ENCODE measurements at regions not wholly inside any gene's neighbourhood (a gene's known extent, or its start where the extent isn't known, plus 50 kb on each side); places are given as distances from the start of the nearest gene placed in this dataset.

DNA sequence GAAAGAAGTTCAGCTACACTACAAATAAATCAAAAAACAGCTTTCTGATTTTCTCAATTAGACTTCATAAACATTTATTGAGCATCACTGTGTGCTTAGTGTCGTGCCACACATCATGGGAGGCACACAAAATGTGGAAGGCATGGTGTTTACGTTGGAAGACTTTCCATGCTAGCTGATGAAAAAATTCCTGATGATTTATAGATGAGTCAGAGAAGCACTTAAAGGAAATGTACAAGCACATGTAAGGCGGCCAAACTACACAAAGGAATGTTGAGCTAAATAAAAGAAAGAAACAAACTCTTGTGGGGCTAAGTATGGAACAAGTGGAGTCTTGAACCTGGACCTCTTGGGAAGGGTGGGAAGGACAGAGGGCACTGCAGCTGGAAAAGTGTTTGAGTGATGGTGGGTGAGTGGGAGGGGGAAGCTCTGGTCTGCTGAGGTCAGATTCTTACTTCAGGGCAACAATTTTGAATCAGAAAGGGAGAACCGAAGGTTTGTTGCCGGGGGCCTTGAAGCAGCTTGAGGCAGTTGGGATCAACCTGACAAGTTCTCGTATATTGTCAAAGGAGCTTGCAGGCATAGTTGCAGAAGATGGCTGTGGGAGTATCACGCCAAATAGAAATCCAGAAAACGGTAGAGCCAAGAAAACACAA is 66.9 kb downstream of the FOXB1 start:
- ChIA-PET POLR2A (no interaction called here), CTCF (interaction anchor here (1.0 kb wide), 2 partner anchors 10 to 258 kb away, joined by 3 to 6 read pairs; no protein-coding TSS in a partner anchor), RAD21 (ENCODE audit: low non-redundant PET in 1 of 2, low total read pairs in 2 of 2, uncharacterized antibody in 2 of 2, unreplicated experiment in 2 of 2) (no interaction called here)
- Histone ChIP-seq H4K20me1 (ENCODE audit: insufficient read depth) (no peaks in the 10 kb centered on the region), H2AFZ (ENCODE audit: low read depth, low read length, poor library complexity, severe bottlenecking) (no peak overlapping the region), H3K9me2 (ENCODE audit: insufficient read depth) (no peaks in the 10 kb centered on the region), H3K27me3 (ENCODE audit: insufficient read depth, low read length) (peaks cover 31% of the 10 kb centered on the region), H3K4me3 (replicated peaks in 1 of 2; ENCODE audit: low read depth in 1 of 2, low read length in 2 of 2) (no peak overlapping the region), H3K36me3 (ENCODE audit: control insufficient read depth in 1 of 2, insufficient read depth in 2 of 2, low read length in 2 of 2) (no peaks in the 10 kb centered on the region), H3K9me3 (ENCODE audit: control insufficient read depth in 1 of 2, insufficient read depth in 1 of 2, low read depth in 1 of 2, low read length in 2 of 2) (no peaks in the 10 kb centered on the region), H3K4me2 (ENCODE audit: low read length) (no peak overlapping the region), H3K4me1 (ENCODE audit: control insufficient read depth in 1 of 2, insufficient read depth in 2 of 2, low read length in 2 of 2) (peaks cover 0 to 5% of the 10 kb centered on the region in 2 experiments; a peak in 1 of 4 replicates), H3K9ac (ENCODE audit: low read length) (no peak overlapping the region), H3K27ac (ENCODE audit: low read depth, low read length) (no peak overlapping the region), H3K79me2 (ENCODE audit: insufficient read depth, low read length) (no peaks in the 10 kb centered on the region)
- ATAC-seq (no peak), DNase-seq (ENCODE audit: low read depth, low spot score) (no peak)
- BruUV-seq (replicated peaks), result no TSS peak
- TF ChIP-seq ZBTB33 (IDR thresholded peaks at IDR 0.05; ENCODE audit: extremely low read depth, insufficient replicate concordance, low read length), result no peak
- TF ChIP-seq EZH2phosphoT487 (IDR thresholded peaks at IDR 0.05; ENCODE audit: borderline replicate concordance), result no peak
- no peak for TF ChIP-seq TCF7L2 (IDR thresholded peaks at IDR 0.05; ENCODE audit: borderline replicate concordance, extremely low read depth, insufficient read depth, insufficient read length)
- TF ChIP-seq CBX3 (IDR thresholded peaks at IDR 0.05; ENCODE audit: low read depth), result no peak
- TF ChIP-seq POLR2AphosphoS5 (IDR thresholded peaks at IDR 0.05; ENCODE audit: low read depth, low read length), result no peak
- TF ChIP-seq ZFX (IDR thresholded peaks at IDR 0.05), result no peak
- no peak for TF ChIP-seq ZNF274 (IDR thresholded peaks at IDR 0.05; ENCODE audit: low read depth, low read length)
- TF ChIP-seq RAD21 (IDR thresholded peaks at IDR 0.05; ENCODE audit: low read depth), result no peak
- TF ChIP-seq SP1 (IDR thresholded peaks at IDR 0.05; ENCODE audit: low read depth), result no peak
- intact Hi-C loops (cut with micrococcal nuclease), result no loop called here

Data from HCT116 (cell line).